ENCODE measurements at regions not wholly inside any gene's neighbourhood (a gene's known extent, or its start where the extent isn't known, plus 50 kb on each side); places are given as distances from the start of the nearest gene placed in this dataset.

DNA sequence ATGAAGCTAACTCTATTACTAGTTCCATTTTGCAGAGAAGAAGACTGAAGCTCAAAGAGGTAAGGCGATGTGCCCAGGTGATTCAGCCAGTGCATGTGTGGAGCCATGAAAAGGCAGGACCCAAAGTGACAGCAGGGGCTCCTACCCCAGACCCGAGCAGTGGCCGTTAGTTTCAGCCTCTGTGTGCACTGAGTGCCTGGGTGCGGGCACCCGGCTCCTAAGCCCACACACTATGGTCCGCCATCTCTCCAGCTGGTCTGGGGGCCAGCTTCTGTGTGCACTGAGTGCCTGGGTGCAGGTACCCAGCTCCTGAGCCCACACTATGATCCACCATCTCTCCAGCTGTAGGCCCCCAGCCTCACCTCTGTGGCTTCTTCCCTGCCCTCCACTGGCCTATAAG is 123.5 kb upstream of the CST7 start:
- Histone ChIP-seq H2BK20ac (ENCODE audit: low read depth, low read length) (no peak overlapping the region), H3K18ac (ENCODE audit: low read depth, low read length) (no peak overlapping the region), H2AFZ (replicated peaks; ENCODE audit: low read length, poor library complexity) (no peak overlapping the region), H3K56ac (ENCODE audit: extremely low read depth, insufficient read depth, low read length) (no peak overlapping the region), H4K20me1 (ENCODE audit: insufficient read depth, low read length) (no peaks in the 10 kb centered on the region), H3K27me3 (ENCODE audit: control insufficient read depth, insufficient read depth, low read length) (peaks cover 10% of the 10 kb centered on the region), H3K4me3 (ENCODE audit: insufficient read depth, low read depth, low read length) (no peak overlapping the region), H3K27ac (ENCODE audit: insufficient read depth, low read length) (no peak overlapping the region), H3K4me1 (ENCODE audit: control insufficient read depth, insufficient read depth, low read length) (no peaks in the 10 kb centered on the region), H3K9me1 (ENCODE audit: insufficient read depth, low read length) (no peaks in the 10 kb centered on the region), H3K9ac (ENCODE audit: low read depth, low read length) (no peak overlapping the region), H3K23ac (ENCODE audit: low read depth, low read length) (no peak overlapping the region), H3K4me2 (ENCODE audit: low read depth, low read length) (no peak overlapping the region), H2AK9ac (replicated peaks; ENCODE audit: low read depth, low read length, poor library complexity) (no peak overlapping the region), H2BK15ac (ENCODE audit: low read depth, low read length) (no peak overlapping the region), H3K36me3 (ENCODE audit: control insufficient read depth, insufficient read depth, low read length) (no peaks in the 10 kb centered on the region), H4K91ac (ENCODE audit: insufficient read depth, low read depth, low read length) (no peak overlapping the region), H2BK120ac (ENCODE audit: low read depth, low read length) (no peak overlapping the region), H4K8ac (ENCODE audit: low read depth in 2 of 2, low read length in 2 of 2) (no peak overlapping the region), H3K9me3 (ENCODE audit: control insufficient read depth, insufficient read depth, low read length) (no peaks in the 10 kb centered on the region), H3K14ac (replicated peaks; ENCODE audit: low read depth, low read length) (no peak overlapping the region), H2AK5ac (ENCODE audit: low read depth, low read length) (no peak overlapping the region), H2BK5ac (ENCODE audit: low read depth, low read length, poor library complexity, severe bottlenecking) (no peak overlapping the region), H4K5ac (ENCODE audit: low read depth, low read length) (no peak overlapping the region), H3K79me1 (ENCODE audit: low read depth in 1 of 2, low read length in 2 of 2) (no peaks in the 10 kb centered on the region), H3K4ac (ENCODE audit: low read depth, low read length) (no peak overlapping the region)
- in situ Hi-C loops (cut with MboI; ENCODE audit: low sequenced_read_pairs) (no loop called here), intact Hi-C loops (cut with micrococcal nuclease) (no loop called here), dilution Hi-C loops (cut with HindIII; ENCODE audit: low sequenced_read_pairs, unreplicated experiment) (no loop called here)
- no TSS peak for BruUV-seq (replicated peaks)
- TF ChIP-seq NFE2L2 (IDR thresholded peaks at IDR 0.05; ENCODE audit: low read depth, low read length): no peak
- TF ChIP-seq POLR2A (IDR thresholded peaks at IDR 0.05; ENCODE audit: low read depth, low read length): no peak
- DNase-seq: no peak
- ATAC-seq (ENCODE audit: low read depth): no peak
- CTCF ChIA-PET: interaction anchor here (0.9 kb wide), 1 partner anchor 9 kb away, joined by 3 read pairs; no protein-coding TSS in a partner anchor
- 90% methylated on average over 4 of the region's 6 CpGs; no CpG with 5 or more reads in 1 of the 2 experiments for WGBS, 2 experiments (ENCODE audit: extremely low coverage in 2 of 2, insufficient read length in 1 of 2)
- POLR2A ChIA-PET (ENCODE audit: unreplicated experiment): no interaction called here
